Astrocyte (in vitro differentiated cells and primary cell): ENCODE measurements at regions not wholly inside any gene's neighbourhood (a gene's known extent, or its start where the extent isn't known, plus 50 kb on each side); places are given as distances from the start of the nearest gene placed in this dataset.

Experiments used
- EZH2 ChIP-seq: IDR thresholded peaks from 2 replicates; pipeline ENCODE4 v1.6.1; 2012; ENCODE audit warnings: mild to moderate bottlenecking, low read length, inconsistent platforms; ENCODE audit not compliant: insufficient read depth
- TF ChIP-seq, protein P1 (sequence below): IDR thresholded peaks from 2 replicates; pipeline ENCODE4 v1.5.1; 2011; ENCODE audit warnings: low read depth, mild to moderate bottlenecking, inconsistent platforms, low read length, moderate library complexity; ENCODE audit not compliant: insufficient read depth

DNA sequence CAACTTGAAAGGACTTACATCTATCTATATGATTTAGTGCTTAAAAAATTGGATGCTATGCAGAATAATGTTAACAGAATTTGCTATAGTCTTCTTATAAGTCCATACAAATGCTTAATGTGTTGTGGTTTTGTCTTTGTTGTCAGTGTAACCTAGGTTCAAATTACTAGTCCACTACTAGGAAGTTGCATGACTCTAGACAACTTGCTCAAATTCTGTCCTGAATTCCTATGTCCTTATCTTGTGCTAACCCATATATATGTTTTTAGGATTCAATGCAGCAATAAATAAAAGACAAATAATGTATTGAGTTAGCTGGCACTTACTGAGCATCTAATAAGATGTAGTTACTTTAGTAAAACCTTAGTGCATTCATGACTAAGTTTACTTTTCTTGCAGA is 276.5 kb upstream of the KCNMB2 start:
- TF ChIP-seq, protein P1, sequence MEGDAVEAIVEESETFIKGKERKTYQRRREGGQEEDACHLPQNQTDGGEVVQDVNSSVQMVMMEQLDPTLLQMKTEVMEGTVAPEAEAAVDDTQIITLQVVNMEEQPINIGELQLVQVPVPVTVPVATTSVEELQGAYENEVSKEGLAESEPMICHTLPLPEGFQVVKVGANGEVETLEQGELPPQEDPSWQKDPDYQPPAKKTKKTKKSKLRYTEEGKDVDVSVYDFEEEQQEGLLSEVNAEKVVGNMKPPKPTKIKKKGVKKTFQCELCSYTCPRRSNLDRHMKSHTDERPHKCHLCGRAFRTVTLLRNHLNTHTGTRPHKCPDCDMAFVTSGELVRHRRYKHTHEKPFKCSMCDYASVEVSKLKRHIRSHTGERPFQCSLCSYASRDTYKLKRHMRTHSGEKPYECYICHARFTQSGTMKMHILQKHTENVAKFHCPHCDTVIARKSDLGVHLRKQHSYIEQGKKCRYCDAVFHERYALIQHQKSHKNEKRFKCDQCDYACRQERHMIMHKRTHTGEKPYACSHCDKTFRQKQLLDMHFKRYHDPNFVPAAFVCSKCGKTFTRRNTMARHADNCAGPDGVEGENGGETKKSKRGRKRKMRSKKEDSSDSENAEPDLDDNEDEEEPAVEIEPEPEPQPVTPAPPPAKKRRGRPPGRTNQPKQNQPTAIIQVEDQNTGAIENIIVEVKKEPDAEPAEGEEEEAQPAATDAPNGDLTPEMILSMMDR = no peak
- TF ChIP-seq EZH2 = no peak
